HL-60 (cell line): ENCODE measurements at regions not wholly inside any gene's neighbourhood (a gene's known extent, or its start where the extent isn't known, plus 50 kb on each side); places are given as distances from the start of the nearest gene placed in this dataset.

Source experiments
- CTCF ChIP-seq: IDR thresholded peaks from one replicate; pipeline ENCODE4 v1.5.1; 2011; ENCODE audit warnings: low read length, control low read depth, inconsistent platforms; ENCODE audit not compliant: insufficient read depth
- GABPA ChIP-seq: IDR thresholded peaks from 2 replicates; pipeline ENCODE4 v1.6.1; 2012; ENCODE audit warnings: low read depth
- POLR2AphosphoS5 ChIP-seq: IDR thresholded peaks from 2 replicates; pipeline ENCODE4 v1.6.1; 2012; ENCODE audit warnings: low read depth
- REST ChIP-seq: IDR thresholded peaks from 2 replicates; pipeline ENCODE4 v1.6.1; 2012; ENCODE audit warnings: low read depth; ENCODE audit not compliant: insufficient replicate concordance
- SPI1 ChIP-seq: IDR thresholded peaks from 2 replicates; pipeline ENCODE4 v1.6.1; 2012; ENCODE audit warnings: low read depth, mild to moderate bottlenecking, borderline replicate concordance

GRCh38 chr2:10984418-10985135 is 72.8 kb downstream of the KCNF1 start:
- TF ChIP-seq CTCF (no peak), GABPA (no peak), REST (no peak), POLR2AphosphoS5 (no peak), SPI1 (no peak)
